Mammary epithelial cell (primary cell): ENCODE measurements at regions not wholly inside any gene's neighbourhood (a gene's known extent, or its start where the extent isn't known, plus 50 kb on each side); places are given as distances from the start of the nearest gene placed in this dataset.

Experiments used
- EZH2 ChIP-seq: IDR thresholded peaks from 2 replicates; pipeline ENCODE4 v1.6.1; 2012; ENCODE audit warnings: low read length, inconsistent platforms, borderline replicate concordance
- TF ChIP-seq, protein P1 (sequence below), 2 donors: IDR thresholded peaks in 1 of 2; conservative IDR thresholded peaks in 1 of 2; 2 replicates each; pipeline ENCODE4 v1.5.1; 2011 to 2012; ENCODE audit warnings: inconsistent platforms in 2 of 2, low read length in 2 of 2, mild to moderate bottlenecking in 2 of 2, control low read depth in 1 of 2, low read depth in 1 of 2; ENCODE audit not compliant: insufficient read depth in 1 of 2; ENCODE audit errors: extremely low read depth in 1 of 2

DNA sequence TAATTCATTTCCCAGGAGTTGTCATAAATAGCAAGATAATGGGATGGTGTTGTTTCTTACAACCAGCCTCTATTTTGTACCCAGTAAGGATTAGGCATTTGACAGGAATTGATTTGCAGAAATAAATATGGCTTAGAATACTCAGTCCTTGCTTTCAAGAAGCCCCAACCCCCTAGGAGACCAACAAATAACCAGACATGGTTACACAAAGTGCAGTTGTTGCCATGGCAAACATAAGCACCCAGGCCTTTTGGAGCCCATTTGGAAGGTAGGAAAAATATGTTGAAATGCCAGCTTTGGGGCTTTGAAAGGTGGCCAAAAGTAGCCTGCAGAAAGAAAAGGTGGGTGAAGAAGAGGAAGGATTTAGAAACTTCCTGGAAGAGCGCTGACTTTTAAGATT lies 397.5 kb downstream of the CDC14C start:
- TF ChIP-seq, protein P1, sequence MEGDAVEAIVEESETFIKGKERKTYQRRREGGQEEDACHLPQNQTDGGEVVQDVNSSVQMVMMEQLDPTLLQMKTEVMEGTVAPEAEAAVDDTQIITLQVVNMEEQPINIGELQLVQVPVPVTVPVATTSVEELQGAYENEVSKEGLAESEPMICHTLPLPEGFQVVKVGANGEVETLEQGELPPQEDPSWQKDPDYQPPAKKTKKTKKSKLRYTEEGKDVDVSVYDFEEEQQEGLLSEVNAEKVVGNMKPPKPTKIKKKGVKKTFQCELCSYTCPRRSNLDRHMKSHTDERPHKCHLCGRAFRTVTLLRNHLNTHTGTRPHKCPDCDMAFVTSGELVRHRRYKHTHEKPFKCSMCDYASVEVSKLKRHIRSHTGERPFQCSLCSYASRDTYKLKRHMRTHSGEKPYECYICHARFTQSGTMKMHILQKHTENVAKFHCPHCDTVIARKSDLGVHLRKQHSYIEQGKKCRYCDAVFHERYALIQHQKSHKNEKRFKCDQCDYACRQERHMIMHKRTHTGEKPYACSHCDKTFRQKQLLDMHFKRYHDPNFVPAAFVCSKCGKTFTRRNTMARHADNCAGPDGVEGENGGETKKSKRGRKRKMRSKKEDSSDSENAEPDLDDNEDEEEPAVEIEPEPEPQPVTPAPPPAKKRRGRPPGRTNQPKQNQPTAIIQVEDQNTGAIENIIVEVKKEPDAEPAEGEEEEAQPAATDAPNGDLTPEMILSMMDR (conservative IDR thresholded peaks at IDR 0.05 in 1 of 2, IDR thresholded peaks at IDR 0.05 in 1 of 2; ENCODE audit: extremely low read depth in 1 of 2, insufficient read depth in 1 of 2, low read depth in 1 of 2, low read length in 2 of 2): no peak
- no peak for TF ChIP-seq EZH2
